ENCODE measurements at regions not wholly inside any gene's neighbourhood (a gene's known extent, or its start where the extent isn't known, plus 50 kb on each side); places are given as distances from the start of the nearest gene placed in this dataset.

DNA sequence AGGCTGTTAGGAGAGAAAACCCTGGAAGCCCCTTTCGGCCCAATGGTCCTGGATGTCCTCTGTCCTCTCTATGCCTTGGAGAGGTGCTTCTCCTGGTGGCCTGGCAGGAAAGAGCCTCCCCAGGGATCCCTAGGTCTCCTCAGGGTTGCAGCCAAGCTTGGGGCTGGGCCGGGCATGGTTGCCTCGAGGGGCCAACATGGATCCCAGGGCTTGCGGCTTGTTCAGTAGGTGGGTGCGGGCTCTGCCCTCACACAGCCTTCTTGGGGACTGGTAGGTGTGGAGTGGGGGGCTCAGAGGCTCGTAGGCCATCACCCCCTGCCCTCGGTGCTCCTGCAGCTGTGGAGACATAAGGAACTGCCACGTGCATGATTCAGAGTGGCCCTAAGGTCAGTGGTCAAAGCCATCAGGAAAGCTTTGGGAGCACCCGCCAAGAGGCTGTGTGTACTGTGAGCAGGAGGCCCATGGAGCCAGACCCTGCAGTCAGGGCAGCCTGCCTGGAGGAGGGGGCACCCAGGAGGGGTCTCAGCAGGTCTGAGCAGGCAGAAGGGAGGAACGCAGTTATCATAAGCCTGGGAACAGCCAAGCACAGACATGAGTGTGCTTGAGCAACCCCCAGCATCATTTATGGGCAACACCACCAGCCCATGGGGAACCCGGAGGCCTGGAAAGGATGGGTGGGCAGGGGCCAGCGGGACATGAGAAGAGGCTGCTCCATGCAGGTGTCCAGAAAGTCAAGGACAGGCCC is 231.0 kb downstream of the GLI2 start:
- DNase-seq (ENCODE audit: low read depth in 3 of 3, low spot score in 2 of 3) = no peak

DNA sequence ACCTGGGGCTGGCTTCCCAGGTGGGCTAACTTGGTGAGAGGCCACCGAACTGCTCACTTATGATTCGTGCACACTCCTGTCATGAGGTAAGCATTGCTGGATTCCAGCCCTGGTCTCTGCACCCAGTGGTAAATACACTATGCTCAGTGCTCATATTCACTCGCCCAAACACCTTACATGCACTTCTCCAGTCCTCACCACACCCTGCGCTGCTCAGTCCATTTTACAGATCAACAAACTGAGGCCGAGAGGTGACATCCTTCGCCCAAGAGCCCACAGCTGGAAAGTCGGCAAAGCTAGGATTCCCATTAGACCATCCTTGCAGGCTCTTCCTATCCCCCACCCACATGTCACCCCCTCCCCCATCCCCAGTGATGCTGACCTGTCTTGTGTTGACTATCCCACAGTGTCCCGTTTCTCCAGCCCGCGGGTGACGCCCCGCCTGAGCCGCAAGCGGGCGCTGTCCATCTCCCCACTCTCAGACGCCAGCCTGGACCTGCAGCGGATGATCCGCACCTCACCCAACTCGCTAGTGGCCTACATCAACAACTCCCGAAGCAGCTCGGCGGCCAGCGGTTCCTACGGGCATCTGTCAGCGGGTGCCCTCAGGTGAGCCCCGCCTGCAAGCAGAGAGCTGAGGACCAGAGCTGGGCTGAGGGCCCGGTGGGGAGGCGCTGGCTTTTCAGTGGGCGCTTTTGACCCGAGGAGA is 232.8 kb downstream of the GLI2 start:
- DNase-seq (ENCODE audit: low read depth in 3 of 3, low spot score in 2 of 3) = no peak

DNA sequence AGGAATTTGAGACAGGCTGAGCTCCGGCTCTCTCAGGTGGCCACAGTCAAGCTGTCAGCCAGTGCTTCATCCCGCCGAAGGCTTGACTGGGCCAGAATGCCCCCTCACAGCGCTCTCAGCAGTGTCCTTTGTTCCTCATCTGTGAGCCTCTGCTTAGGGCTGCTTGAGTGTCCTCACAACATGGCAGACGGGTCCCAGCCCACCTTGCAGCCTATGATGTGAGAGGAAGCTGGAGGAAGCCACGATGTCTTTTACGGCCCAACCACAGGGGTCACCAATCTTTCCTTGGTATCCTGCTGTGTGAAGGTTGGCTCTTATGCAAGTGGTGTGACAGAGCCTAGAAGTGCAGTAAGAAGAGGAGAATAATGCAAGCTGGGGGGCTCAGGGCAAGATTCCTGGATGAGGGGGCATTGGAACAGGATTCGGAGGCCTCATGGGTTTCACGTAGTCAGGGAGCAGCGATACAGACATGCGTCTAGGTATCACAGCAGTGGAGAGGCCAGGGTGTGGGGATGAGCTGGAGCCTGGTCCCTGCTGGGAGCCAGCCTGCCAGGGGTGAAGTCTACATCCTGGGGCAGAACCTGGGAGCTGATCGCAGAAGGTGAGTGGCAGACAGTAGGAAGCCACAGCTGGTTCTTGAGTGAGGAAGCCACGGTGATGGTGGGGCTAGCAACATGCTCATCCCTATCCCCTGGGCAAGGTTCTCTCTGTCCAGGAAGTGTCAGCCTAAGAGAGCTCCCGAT is 234.1 kb downstream of the GLI2 start:
- no peak for DNase-seq (ENCODE audit: low read depth in 3 of 3, low spot score in 2 of 3)

DNA sequence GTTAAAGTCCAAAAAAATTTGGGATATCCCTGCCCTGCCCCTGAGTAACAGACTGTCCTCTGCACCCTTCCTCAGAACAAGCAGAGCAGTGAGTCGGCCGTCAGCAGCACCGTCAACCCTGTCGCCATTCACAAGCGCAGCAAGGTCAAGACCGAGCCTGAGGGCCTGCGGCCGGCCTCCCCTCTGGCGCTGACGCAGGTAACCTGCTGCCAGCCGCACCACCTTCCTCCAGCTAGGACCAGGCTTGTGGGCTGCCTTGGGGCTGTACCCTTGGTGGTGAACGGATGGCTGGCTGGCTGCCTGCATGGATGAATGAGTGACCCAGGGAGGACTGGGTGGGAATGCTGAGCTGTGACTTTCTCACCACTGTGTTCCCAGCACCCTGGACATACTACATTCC is 236.2 kb downstream of the GLI2 start:
- DNase-seq (ENCODE audit: low read depth in 3 of 3, low spot score in 2 of 3) = no peak

DNA sequence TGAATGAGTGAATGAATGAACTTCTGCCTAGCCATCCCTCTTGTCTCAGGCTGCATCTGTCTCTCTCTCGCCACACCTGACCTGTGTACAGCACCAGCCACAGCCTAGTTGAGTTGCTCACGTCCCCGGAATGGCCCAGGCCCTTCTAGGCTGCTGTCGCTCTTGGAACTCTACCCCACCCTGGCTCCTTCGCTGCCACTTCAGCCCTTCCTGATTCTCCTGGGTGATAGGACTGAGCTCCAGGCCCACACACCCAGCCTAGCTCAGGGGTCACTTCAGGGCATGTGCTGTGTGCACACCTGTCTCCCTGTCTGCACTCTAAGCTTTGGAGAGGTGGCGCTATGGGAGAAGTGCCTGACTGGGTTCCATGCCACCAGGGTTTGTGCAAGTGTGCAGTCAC is 236.6 kb downstream of the GLI2 start:
- DNase-seq (ENCODE audit: low read depth in 3 of 3, low spot score in 2 of 3) = no peak

DNA sequence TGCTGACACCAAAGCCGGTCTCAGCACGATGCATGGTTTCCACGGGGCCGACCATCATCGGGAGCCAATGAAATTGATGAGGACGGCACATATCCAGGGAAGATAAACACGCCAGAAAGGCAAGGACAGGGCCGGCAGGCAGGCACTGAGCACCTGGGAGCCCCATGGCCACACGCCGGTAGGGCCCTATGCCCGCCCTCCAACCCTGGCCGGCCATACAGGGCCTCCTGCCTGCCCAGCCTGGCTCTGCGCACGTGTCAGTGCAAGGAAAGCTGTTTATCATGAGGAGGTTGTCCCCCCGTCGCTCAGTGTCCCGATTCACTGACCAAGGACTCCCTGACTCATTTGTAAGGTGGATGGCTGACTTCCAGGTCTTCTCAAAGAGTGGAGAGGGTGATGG is 237.5 kb downstream of the GLI2 start:
- DNase-seq (ENCODE audit: low read depth in 3 of 3, low spot score in 2 of 3) = no peak

DNA sequence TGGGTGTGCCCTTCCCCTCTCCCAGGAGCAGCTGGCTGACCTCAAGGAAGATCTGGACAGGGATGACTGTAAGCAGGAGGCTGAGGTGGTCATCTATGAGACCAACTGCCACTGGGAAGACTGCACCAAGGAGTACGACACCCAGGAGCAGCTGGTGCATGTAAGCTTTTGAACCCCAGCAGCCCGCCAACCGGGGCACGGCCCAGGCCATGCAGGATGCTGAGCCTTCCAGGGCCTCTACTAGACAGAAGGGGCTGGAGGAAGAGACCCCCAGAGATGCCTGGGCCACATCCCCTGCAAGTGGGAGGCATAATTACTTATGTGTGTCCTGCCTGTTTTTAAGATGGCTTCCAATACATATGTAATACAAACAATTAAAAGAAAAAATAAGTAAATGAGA is 239.3 kb downstream of the GLI2 start:
- DNase-seq (ENCODE audit: low read depth in 3 of 3, low spot score in 2 of 3) = no peak

DNA sequence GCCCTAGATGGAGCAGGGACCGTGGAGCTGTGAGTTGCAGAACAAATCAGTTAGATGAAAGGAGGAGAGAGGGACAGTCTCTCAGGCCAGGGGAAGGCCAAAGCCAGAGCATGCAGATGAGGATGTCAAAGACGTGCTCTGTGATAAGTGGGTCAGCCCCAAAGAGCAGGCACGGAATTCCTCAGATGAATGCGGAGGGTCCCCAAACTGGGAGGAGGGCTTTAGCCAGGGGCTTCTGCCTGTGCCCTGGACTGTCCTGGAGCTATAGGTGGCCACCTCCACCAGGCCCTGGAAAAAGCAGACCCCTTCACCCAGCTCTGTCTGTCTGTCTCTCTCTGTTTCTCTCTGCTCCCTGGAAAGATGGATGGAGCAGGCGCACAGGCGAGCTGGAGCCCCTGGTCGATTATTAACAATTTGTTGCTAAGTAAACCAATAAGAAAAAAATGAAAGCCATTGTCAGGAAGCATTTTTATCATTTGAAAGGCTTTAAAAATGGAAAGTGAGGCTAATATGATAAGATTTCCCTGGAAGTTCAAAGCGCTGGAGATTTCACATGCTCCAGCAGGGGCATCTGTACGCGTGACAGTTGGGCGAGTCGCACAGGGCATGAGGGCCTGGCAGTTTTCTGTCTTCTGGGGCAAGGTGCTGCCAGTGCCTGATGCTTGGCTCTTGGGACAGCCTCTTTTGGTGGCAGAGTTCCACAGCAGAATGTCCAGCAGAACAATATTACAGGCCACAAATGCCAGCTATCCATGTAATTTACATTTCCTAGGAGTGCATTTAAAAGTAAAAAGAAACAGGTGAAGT is 241.0 kb downstream of the GLI2 start:
- no peak for DNase-seq (ENCODE audit: low read depth in 3 of 3, low spot score in 2 of 3)

DNA sequence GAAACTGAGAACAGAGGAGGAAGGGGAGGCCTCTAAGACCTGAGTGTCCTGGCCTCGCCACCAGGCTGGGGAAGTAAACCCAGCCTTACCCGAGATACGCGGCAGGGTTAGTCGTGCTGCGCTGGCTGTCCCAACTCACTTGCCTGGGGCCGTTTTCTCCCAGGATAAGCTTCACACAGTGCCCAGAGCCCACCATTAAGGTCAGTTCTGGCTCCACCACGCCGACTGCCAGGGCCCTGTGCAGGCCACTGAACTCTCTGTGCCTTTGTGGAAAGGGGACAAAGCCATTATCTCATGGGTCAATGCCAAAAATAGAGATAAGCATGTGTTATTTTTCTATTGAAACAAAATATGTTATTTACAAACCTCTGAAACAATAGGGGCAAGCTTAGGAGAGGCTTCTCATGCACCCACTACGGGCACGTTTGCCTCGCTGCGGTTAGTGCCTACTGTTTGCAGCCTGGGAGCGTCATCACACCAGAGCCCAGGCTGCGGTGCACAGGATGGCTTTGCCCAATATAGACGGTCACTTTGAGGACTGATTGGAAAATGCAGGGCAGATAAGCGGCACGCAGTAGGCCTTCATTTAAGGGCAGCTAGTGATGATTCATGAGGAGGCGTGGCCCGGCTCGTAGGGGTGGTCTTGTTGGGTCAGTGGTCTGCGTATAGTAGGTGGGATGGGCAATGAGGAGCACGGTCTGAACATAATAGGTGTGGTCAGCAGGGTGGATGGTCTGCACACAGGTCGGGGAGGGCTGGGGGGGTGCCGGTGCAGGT is 242.1 kb downstream of the GLI2 start:
- no peak for DNase-seq (ENCODE audit: low read depth in 3 of 3, low spot score in 2 of 3)

DNA sequence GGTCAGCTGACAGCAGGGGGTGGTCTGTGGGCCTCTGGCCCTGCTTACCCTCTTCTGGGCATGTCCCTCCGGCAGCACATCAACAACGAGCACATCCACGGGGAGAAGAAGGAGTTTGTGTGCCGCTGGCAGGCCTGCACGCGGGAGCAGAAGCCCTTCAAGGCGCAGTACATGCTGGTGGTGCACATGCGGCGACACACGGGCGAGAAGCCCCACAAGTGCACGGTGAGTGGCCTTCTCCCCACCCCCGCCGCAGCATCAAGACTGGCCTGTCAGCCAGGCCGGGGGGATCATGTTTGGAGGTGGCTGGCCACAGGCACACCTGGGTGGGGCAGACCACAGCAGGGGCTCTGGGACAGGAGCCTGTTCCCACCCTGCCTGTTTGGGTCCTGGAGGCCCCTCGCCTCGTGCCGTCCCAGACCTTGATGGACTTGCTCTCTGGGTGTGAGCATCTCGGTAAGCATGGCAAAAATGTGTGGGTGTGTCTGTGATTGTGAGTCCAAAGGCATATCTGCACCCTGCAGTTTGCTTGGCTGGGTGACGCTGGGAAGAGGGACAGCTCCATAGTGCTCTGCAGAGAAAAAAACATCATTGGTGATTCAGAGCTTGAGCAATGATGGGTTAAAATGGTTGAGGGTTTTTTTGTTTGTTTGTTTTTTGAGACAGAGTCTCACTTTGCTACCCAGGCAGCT is 242.8 kb downstream of the GLI2 start:
- DNase-seq (ENCODE audit: low read depth in 3 of 3, low spot score in 2 of 3) = no peak

DNA sequence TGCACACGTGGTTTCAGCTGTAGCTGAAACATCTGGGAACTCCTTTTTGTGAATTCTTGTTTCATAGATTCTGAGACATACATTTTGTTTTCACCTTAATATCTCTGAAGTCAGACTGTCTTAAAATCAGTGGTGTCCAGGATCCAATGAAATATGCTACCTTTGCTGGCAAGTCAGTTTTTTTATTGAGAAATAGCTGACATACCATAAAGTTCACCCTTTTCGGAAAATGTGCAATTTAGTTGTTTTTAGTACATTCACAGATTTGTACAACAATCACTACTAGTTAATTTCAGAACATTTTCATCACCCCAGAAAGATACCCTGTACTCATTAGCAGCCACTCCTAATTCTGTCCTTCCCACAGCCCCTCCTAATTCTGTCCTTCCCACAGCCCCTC is 243.7 kb downstream of the GLI2 start:
- no peak for DNase-seq (ENCODE audit: low read depth in 3 of 3, low spot score in 2 of 3)

DNA sequence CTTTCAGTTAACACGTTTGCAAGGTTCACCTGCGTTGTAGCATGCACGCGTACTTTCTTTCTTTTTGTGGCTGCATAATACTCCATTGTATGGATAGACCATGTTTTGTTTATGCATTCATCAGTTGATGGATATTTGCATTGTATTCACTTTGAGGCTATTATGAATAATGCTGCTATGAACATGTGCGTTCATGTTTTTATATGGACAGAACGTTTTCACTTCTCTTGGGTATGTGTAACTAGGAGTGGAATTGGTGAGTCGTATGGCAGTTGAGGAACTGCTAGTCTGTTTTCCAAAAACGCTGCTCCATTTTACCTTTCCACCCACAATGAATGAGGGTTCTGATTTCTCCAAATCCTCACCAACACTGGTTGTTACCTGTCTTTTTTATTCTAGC is 244.3 kb downstream of the GLI2 start:
- DNase-seq (ENCODE audit: low read depth in 3 of 3, low spot score in 2 of 3) = no peak

DNA sequence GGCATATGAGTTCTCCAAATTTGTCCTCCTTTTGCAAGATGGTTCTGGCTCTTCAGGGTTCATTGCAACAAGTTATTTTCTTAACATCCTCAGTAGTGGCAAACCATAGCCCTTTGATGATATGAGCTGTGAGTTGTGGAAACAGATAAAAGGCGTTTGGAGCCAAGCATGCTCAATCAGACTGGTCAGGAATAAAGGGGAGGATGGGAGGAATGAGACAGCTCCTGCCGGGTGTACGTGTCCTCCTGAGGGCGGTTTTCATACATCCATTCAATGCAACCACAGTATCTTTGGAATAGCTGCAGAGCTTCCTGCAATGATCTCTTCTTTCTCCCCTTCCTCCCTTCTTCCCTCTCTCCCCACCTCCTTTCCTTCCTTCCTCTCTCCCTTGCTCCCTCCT is 245.8 kb downstream of the GLI2 start:
- no peak for DNase-seq (ENCODE audit: low read depth in 3 of 3, low spot score in 2 of 3)

DNA sequence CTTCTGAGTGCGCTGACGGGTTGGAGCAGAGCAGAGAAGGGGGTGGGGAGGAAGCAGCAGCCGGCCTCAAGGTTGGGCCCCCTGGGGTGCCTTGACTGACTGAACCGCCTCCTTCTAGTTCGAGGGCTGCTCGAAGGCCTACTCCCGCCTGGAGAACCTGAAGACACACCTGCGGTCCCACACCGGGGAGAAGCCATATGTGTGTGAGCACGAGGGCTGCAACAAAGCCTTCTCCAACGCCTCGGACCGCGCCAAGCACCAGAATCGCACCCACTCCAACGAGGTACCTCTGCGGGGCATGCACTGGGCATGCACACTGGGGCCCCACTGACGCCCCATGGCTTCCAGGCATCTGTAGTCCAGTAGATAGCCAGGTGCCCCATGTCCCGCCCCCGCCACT is 246.9 kb downstream of the GLI2 start:
- no peak for DNase-seq (ENCODE audit: low read depth in 3 of 3, low spot score in 2 of 3)

DNA sequence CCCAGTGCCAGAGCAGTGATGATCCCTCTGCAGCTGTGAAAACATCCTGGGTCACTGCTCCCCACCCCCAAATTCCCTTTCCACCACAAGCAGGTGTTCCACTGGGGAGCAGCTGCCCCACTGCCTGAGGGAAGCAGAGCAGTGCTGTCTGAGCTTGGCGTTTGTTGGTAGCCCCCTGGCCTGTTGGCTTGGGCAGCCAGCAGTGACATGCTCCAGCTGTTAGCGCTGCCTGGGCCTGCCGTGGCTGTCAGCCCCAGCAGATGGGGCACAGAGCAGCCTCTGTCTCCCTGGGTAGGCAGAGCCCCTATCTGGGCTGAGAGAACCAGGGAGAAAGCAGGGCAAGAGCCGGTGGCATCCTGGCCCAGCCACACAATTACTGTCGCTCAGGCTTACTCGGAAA is 247.7 kb downstream of the GLI2 start:
- DNase-seq (ENCODE audit: low read depth in 3 of 3, low spot score in 2 of 3) = peak in 1 of 3 donors; percentile 18

DNA sequence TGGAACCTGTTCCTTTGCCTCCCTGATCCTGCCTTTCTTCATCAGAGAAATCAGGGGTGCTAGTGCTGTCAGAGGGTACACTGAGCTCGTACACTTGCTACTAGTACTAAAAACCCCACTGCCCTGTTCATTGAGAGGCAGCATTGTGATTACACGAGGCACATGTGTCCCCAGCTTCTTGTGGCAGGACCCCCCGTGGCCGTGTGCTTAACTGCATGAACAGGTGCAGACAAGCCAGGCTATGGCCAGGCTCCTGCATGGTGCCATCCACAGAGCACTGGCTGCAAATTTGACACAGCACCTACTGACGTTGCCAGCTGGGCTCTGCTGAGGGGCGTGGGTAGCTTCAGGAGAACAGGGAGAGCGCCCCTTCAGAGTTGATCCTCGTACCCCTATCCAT is 248.4 kb downstream of the GLI2 start:
- DNase-seq (ENCODE audit: low read depth in 3 of 3, low spot score in 2 of 3) = no peak

DNA sequence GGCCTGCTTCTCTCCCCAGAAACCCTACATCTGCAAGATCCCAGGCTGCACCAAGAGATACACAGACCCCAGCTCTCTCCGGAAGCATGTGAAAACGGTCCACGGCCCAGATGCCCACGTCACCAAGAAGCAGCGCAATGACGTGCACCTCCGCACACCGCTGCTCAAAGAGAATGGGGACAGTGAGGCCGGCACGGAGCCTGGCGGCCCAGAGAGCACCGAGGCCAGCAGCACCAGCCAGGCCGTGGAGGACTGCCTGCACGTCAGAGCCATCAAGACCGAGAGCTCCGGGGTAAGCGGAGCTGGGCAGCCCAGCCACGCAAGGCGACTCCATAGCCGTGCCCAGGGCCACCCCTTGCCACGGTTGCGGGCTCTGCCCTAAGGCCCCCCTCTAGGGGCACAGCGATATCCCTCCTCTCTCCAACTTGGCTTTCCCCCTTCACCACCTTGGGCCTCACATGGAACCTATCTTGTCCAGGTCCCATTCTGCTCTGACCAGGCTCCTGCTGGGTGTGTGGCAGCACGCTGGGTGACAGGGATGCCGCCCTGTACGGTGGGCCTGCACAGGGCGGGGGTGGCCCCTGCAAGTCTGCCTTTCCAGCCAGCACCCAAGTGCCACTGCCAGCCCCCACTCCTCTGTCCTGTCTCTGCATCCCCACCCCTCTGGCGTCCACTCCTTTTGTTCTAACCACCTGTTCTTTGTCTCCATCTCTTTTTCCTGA is 248.9 kb downstream of the GLI2 start:
- DNase-seq (ENCODE audit: low read depth in 3 of 3, low spot score in 2 of 3) = no peak

DNA sequence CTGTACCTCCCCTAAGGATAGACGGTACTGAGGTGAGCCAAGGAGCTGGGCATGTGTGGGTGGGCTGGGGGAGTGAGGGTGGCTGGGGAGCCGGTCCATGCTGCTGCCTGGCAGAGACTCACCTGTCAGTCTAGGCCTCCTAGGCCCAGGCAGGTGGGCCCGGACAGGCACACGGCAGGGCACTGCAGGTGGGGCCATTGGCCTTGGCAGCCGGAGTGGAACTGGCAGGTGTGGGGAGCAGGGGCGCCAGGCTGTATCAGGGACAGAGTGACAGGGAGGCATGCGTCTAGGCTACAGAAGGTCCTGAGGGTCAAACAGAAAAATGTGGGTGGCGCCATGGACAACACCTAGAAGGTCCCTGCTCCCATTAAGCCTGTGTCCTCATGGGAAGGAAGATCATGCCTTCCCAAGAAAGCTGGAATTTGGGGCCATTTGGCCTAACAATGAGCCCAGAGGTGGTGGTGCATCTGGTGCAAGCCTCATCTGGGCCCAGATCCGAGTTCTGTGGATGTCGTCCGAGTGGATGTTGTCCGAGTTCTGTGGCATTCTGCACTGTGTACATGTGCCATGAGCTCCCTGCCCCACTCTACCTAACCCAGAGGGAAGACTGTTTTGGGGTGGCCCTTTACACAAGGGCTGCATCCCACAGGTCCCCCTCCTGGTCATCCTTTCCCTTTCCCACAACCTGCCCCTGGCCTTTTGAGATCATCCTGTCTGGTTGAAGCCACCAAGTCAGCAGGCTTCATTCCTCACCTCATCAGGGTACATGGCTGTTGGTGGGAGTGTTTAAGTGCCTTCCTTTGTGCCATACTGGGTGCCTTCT is 249.7 kb downstream of the GLI2 start:
- DNase-seq (ENCODE audit: low read depth in 3 of 3, low spot score in 2 of 3) = no peak
